Gastrocnemius medialis (tissue), 4 donors: ENCODE measurements at regions not wholly inside any gene's neighbourhood (a gene's known extent, or its start where the extent isn't known, plus 50 kb on each side); places are given as distances from the start of the nearest gene placed in this dataset.

ENCODE experiments used
- ATAC-seq, 2 donors: fragments of 150-250 bp; one replicate each; pipeline ENCODE4 v1.9.1; 2016
- DNase-seq, 2 donors: peaks; one replicate each; pipeline ENCODE4 v3.0.0-alpha.2; 2019
- H3K27ac ChIP-seq, 4 donors: fragments of 200-600 bp; sonication (generic); 1 replicate in 1 of 4; 2 replicates in 3 of 4; pipeline ENCODE4 v1.5.1; 2016 to 2018; ENCODE audit warnings: mild to moderate bottlenecking in 2 of 4, moderate library complexity in 1 of 4
- H3K27me3 ChIP-seq, 3 donors: fragments of 200-600 bp; sonication (generic) in 2 of 3; 1 replicate in 1 of 3; 2 replicates in 2 of 3; pipeline versions ENCODE4 v1.5.1 to v1.6.0; 2016 to 2019; ENCODE audit warnings: mild to moderate bottlenecking in 1 of 3, moderate library complexity in 1 of 3
- H3K36me3 ChIP-seq, 2 donors: fragments of 200-600 bp; sonication (generic) in 1 of 2; one replicate each; pipeline ENCODE4 v1.5.1; 2017 to 2018
- H3K4me1 ChIP-seq, 2 donors: fragments of 200-600 bp; sonication (generic) in 1 of 2; one replicate each; pipeline ENCODE4 v1.5.1; 2016 to 2017; ENCODE audit warnings: mild to moderate bottlenecking in 2 of 2
- H3K4me3 ChIP-seq, 4 donors: fragments of 200-600 bp; sonication (generic) in 3 of 4; 1 replicate in 1 of 4; 2 replicates in 3 of 4; pipeline ENCODE4 v1.5.1; 2016 to 2019; ENCODE audit warnings: mild to moderate bottlenecking in 2 of 4
- H3K9me3 ChIP-seq, 3 donors: fragments of 200-600 bp; sonication (generic) in 2 of 3; 1 replicate in 1 of 3; 2 replicates in 2 of 3; pipeline ENCODE4 v1.5.1; 2016 to 2019
- CTCF ChIP-seq, 5 experiments: fragments of 450-650 bp in 3 of 5; fragments of 200-600 bp in 2 of 5; sonication (generic) in 2 of 5; IDR thresholded peaks in 4 of 5; conservative IDR thresholded peaks in 1 of 5; 1 replicate in 4 of 5; 2 replicates in 1 of 5; pipeline ENCODE4 v1.5.1; 2016 to 2019; ENCODE audit warnings: antibody characterized with exemption in 5 of 5, mild to moderate bottlenecking in 3 of 5, moderate library complexity in 3 of 5
- POLR2A ChIP-seq, 2 donors: fragments of 450-650 bp; IDR thresholded peaks; one replicate each; pipeline ENCODE4 v1.6.1; 2017; ENCODE audit warnings: antibody characterized with exemption in 2 of 2, mild to moderate bottlenecking in 2 of 2, moderate library complexity in 2 of 2
- in situ Hi-C, 4 donors: fragments of 200-750 bp; cut with MboI; loops; one replicate each; pipeline versions ENCODE4 v1.15.0 to v1.8.0; 2017; ENCODE audit warnings: low sequenced_read_pairs in 4 of 4
- intact Hi-C: fragments of 100-400 bp; cut with DNase I; formaldehyde crosslinking; loops from one replicate; pipeline ENCODE4 v1.15.1; 2023; ENCODE audit warnings: low total_unique reads

GRCh38 chr3:30129765-30130164 is 476.6 kb upstream of the TGFBR2 start:
- ATAC-seq (no peak), DNase-seq (no peak)
- no peak overlapping the region for H3K4me3 ChIP-seq
- intact Hi-C loops, result no loop called here
- no peaks in the 10 kb centered on the region for H3K27me3 ChIP-seq
- no peak for TF ChIP-seq CTCF (IDR thresholded peaks at IDR 0.05 in 4 of 5, conservative IDR thresholded peaks at IDR 0.05 in 1 of 5)
- no peak for TF ChIP-seq POLR2A (IDR thresholded peaks at IDR 0.05)
- H3K9me3 ChIP-seq, result no peaks in the 10 kb centered on the region
- H3K4me1 ChIP-seq, result no peaks in the 10 kb centered on the region
- H3K27ac ChIP-seq, result no peak overlapping the region
- in situ Hi-C loops, result no loop called here
- no peaks in the 10 kb centered on the region for H3K36me3 ChIP-seq

DNA sequence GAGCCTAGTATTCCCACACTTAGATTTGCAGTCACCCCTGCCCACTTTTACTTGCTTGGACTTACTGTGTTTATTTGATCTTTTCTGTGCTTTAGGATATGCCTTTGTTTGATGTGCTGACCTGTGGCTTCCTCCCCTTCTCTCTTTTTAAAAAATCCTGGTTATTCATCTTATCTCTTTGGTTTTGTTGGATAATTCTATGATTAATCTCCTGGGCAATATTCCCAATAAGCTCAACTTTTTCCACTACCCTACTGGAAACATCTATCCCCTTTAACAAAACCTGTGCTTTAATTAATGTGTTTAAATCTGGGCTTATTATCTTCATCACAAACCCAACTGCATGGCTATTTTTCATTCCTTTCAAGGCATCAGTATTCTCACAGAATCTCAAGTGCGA is 476.0 kb upstream of the TGFBR2 start:
- ATAC-seq (no peak), DNase-seq (no peak)
- no peaks in the 10 kb centered on the region for H3K4me1 ChIP-seq
- in situ Hi-C loops, result no loop called here
- H3K27ac ChIP-seq, result no peak overlapping the region
- H3K9me3 ChIP-seq, result no peaks in the 10 kb centered on the region
- intact Hi-C loops, result no loop called here
- no peaks in the 10 kb centered on the region for H3K27me3 ChIP-seq
- H3K4me3 ChIP-seq, result no peak overlapping the region
- H3K36me3 ChIP-seq, result no peaks in the 10 kb centered on the region
- TF ChIP-seq CTCF (IDR thresholded peaks at IDR 0.05 in 4 of 5, conservative IDR thresholded peaks at IDR 0.05 in 1 of 5), result no peak
- TF ChIP-seq POLR2A (IDR thresholded peaks at IDR 0.05), result no peak

- DNase-seq (no peak), ATAC-seq (no peak)
- H3K4me3 ChIP-seq, result no peak overlapping the region
- TF ChIP-seq POLR2A (IDR thresholded peaks at IDR 0.05) (no peak), CTCF (IDR thresholded peaks at IDR 0.05 in 4 of 5, conservative IDR thresholded peaks at IDR 0.05 in 1 of 5) (no peak)
- H3K27me3 ChIP-seq, result no peaks in the 10 kb centered on the region
- in situ Hi-C loops, result no loop called here
- H3K9me3 ChIP-seq, result no peaks in the 10 kb centered on the region
- H3K27ac ChIP-seq, result no peak overlapping the region
- H3K36me3 ChIP-seq, result no peaks in the 10 kb centered on the region
- intact Hi-C loops, result no loop called here
- H3K4me1 ChIP-seq, result no peaks in the 10 kb centered on the region
Measured at GRCh38 chr3:30131191-30131590, 475.2 kb upstream of the TGFBR2 start.

GRCh38 chr3:30135190-30135589 is 471.2 kb upstream of the TGFBR2 start:
- no peaks in the 10 kb centered on the region for H3K9me3 ChIP-seq
- no peaks in the 10 kb centered on the region for H3K36me3 ChIP-seq
- TF ChIP-seq CTCF (IDR thresholded peaks at IDR 0.05 in 4 of 5, conservative IDR thresholded peaks at IDR 0.05 in 1 of 5) (no peak), POLR2A (IDR thresholded peaks at IDR 0.05) (no peak)
- in situ Hi-C loops (no loop called here), intact Hi-C loops (no loop called here)
- no peaks in the 10 kb centered on the region for H3K27me3 ChIP-seq
- DNase-seq, result no peak
- ATAC-seq, result no peak
- no peaks in the 10 kb centered on the region for H3K4me1 ChIP-seq
- no peak overlapping the region for H3K27ac ChIP-seq
- H3K4me3 ChIP-seq, result no peak overlapping the region

DNA sequence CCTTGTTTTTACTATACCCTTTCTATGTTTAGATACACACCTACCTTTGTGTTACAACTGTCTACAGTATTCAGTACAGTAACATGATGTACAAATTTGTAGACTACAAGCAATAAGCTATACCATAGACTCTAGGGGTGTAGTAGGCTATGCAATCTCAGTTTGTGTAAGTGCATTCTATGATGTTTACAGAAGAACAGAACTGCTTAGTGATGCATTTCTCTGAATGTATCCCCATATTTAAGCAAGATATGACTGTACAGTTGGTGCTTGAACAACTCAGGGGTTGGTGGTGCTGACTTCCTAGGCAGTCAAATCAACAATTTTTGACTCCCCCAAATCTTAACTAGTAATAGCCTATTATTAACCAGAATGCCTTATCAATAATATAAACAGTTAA is 467.1 kb upstream of the TGFBR2 start:
- no peaks in the 10 kb centered on the region for H3K9me3 ChIP-seq
- H3K27ac ChIP-seq, result no peak overlapping the region
- intact Hi-C loops (no loop called here), in situ Hi-C loops (no loop called here)
- no peaks in the 10 kb centered on the region for H3K36me3 ChIP-seq
- TF ChIP-seq POLR2A (IDR thresholded peaks at IDR 0.05), result no peak
- no peak for TF ChIP-seq CTCF (IDR thresholded peaks at IDR 0.05 in 4 of 5, conservative IDR thresholded peaks at IDR 0.05 in 1 of 5)
- ATAC-seq (no peak), DNase-seq (no peak)
- peaks cover 0 to 5% of the 10 kb centered on the region in 2 donors for H3K4me1 ChIP-seq
- H3K27me3 ChIP-seq, result no peaks in the 10 kb centered on the region
- H3K4me3 ChIP-seq, result no peak overlapping the region
